ENCODE measurements at regions not wholly inside any gene's neighbourhood (a gene's known extent, or its start where the extent isn't known, plus 50 kb on each side); places are given as distances from the start of the nearest gene placed in this dataset.

DNA sequence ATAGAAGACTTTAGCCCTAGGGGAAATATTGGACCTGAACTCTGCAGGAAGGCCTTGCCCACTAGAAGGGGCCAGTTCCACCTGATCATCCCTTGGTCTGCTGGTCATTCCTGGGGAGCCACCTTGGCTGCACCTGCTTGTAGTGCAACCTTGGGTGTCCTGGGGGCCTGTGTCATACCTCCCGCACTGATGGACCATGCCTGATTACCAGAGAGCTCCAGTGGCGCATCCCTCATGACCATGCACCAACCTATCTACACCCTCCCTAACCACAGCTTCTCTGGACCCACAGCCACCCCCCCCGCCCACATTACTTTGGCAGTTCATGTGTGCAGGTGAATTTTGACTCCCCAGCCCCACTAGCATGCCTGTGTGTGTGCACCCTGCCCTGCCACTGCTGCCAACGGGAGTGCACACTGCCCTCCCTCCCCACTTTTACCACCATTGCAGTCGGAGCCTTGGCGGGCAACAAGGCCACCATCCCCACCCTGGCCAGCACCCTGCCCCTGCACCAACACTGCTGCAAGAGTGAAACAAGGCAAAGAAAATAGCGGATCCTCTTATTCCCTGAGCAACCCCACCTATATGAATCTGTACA lies 208.1 kb downstream of the FAM47B start:
- Histone ChIP-seq H2AFZ (ENCODE audit: low read depth) (no peak overlapping the region), H3K36me3 (ENCODE audit: insufficient read depth) (no peaks in the 10 kb centered on the region), H3K79me2 (ENCODE audit: insufficient read depth, low read depth) (no peaks in the 10 kb centered on the region), H3K4me1 (ENCODE audit: low read depth, poor library complexity, severe bottlenecking) (no peaks in the 10 kb centered on the region), H3K27me3 (ENCODE audit: insufficient read depth, low read depth) (no peaks in the 10 kb centered on the region), H4K20me1 (ENCODE audit: insufficient read depth) (no peaks in the 10 kb centered on the region), H3K4me2 (no peak overlapping the region), H3K9ac (no peak overlapping the region), H3K4me3 (IDR thresholded peaks at IDR 0.05; ENCODE audit: insufficient read depth, low read depth, low read length) (no peak overlapping the region), H3K27ac (no peak overlapping the region)
- TF ChIP-seq, protein P1, sequence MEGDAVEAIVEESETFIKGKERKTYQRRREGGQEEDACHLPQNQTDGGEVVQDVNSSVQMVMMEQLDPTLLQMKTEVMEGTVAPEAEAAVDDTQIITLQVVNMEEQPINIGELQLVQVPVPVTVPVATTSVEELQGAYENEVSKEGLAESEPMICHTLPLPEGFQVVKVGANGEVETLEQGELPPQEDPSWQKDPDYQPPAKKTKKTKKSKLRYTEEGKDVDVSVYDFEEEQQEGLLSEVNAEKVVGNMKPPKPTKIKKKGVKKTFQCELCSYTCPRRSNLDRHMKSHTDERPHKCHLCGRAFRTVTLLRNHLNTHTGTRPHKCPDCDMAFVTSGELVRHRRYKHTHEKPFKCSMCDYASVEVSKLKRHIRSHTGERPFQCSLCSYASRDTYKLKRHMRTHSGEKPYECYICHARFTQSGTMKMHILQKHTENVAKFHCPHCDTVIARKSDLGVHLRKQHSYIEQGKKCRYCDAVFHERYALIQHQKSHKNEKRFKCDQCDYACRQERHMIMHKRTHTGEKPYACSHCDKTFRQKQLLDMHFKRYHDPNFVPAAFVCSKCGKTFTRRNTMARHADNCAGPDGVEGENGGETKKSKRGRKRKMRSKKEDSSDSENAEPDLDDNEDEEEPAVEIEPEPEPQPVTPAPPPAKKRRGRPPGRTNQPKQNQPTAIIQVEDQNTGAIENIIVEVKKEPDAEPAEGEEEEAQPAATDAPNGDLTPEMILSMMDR (conservative IDR thresholded peaks at IDR 0.05; ENCODE audit: low read depth, low read length), result no peak

DNA sequence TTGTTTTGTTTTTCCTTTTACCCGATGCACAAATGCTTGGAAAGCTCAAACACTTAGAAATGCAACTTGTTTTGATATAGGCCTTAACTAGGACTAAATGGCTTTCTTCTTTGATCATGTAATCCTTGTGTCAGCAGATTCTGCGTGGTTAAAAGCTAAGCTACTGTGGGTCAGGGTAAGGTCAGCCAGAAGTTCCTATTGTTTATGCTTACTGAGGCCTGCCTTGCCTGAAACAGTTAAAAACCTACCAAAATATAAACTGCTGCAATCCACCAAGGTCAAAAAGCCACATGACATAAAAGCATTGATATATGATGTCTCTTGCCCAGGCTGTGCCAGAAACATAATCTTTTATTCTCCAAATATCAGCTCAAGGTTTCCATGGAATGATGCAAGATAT lies 223.4 kb downstream of the FAM47B start:
- Histone ChIP-seq H3K4me1 (ENCODE audit: low read depth, poor library complexity, severe bottlenecking) (peaks cover 19% of the 10 kb centered on the region), H3K27ac (no peak overlapping the region), H4K20me1 (ENCODE audit: insufficient read depth) (no peaks in the 10 kb centered on the region), H3K36me3 (ENCODE audit: insufficient read depth) (no peaks in the 10 kb centered on the region), H3K4me3 (IDR thresholded peaks at IDR 0.05; ENCODE audit: insufficient read depth, low read depth, low read length) (no peak overlapping the region), H3K79me2 (ENCODE audit: insufficient read depth, low read depth) (no peaks in the 10 kb centered on the region), H3K4me2 (peak overlapping the region; percentile 42), H3K27me3 (ENCODE audit: insufficient read depth, low read depth) (no peaks in the 10 kb centered on the region), H2AFZ (ENCODE audit: low read depth) (0 out of 2 replicates have a peak overlapping the region, but pooled peaks have one; percentile 14), H3K9ac (no peak overlapping the region)
- TF ChIP-seq, protein P1 (conservative IDR thresholded peaks at IDR 0.05; ENCODE audit: low read depth, low read length), result no peak

Data from KMS-11 (cell line).